ENCODE measurements at regions not wholly inside any gene's neighbourhood (a gene's known extent, or its start where the extent isn't known, plus 50 kb on each side); places are given as distances from the start of the nearest gene placed in this dataset.
"Not testable (repeated sequence)": the region's sequence is repeated elsewhere in the genome, so short reads cannot be mapped to it uniquely, and the experiment has no call there.

GRCh38 chr6:25160134-25160533 lies 119.0 kb upstream of the CARMIL1 start:
- not testable (repeated sequence) for DNase-seq (ENCODE audit: low read depth)

GRCh38 chr6:25165177-25165576 lies 114.0 kb upstream of the CARMIL1 start:
- DNase-seq (ENCODE audit: low read depth), result no peak

DNA sequence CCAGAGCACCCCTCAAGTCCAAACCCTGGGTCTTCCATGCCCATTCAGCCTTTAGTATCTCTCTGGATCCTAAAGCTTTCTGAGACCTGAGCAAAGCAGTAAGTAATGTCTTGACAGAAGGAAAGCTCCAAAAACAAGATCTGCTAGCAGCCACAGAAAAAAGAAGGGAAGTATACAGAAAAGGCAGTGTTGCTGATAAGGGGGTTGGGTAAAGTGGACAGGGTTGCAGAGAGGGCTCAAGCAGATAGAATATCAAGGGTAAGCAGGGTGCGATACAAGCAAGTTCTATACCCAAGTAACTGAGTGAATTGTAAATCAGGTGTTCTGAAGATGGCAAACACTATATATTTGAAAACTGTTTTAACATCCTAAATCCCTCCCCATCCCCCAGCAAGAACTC lies 113.4 kb upstream of the CARMIL1 start:
- no peak for DNase-seq (ENCODE audit: low read depth)

GRCh38 chr6:25166955-25167748 lies 112.0 kb upstream of the CARMIL1 start:
- no peak for DNase-seq (ENCODE audit: low read depth)

DNA sequence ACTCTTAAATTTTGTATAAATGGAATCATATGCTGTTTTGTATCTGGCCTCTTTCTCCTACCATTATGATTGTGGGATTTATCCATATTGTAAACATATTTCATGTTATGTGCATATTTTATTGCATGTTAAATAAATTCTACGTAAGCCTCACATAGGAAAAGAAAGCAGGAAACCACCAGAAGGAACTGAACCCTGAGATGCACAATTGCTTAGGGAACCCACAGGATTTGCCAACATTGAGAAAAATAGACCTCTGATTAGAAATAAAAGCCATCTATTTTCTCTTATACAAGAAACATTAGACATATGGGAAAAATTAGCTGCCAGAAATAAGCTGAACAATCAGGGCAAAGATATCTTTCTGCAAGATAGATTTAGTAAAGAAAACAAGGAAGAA lies 111.2 kb upstream of the CARMIL1 start:
- DNase-seq (ENCODE audit: low read depth), result no peak

GRCh38 chr6:25168637-25169036 lies 110.5 kb upstream of the CARMIL1 start:
- DNase-seq (ENCODE audit: low read depth), result no peak

DNA sequence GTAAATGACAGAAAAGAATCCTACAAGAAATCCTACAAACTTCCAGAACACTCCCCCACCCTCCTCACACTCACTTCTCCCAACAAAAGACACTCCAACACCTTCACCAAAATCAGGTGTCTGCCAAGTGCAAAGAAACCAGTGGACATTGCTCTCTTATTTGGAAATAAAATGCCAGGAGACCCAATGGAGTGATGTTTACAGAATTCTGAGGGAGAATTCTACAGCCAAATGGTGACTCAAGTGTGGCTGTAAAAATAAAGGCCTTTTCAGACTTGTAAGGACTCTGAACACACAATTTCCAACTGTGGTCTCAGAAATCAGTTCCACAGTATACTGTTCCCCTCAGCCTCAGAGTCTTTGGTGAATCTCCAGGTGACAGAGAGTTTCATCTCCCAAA lies 109.6 kb upstream of the CARMIL1 start:
- DNase-seq (ENCODE audit: low read depth), result no peak

DNA sequence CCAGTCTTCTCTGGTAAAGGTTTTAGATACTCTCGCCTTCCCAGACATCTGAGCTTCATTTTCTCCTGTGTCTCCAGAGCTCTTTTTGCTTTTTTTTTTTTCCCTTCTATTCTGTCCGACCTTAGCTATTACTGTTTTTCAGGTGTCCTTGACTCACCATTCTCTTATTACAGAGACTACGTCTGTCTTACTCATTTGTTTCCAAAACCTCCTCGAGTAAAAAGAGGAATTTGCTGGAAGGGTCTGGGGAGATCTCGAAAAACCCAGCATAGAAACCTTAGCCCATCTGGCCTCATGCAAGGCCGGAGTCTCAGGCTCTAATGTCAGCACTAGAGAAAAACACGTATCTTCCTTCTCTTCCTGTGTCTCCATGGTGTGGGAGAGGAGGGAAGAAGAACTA lies 109.2 kb upstream of the CARMIL1 start:
- DNase-seq (ENCODE audit: low read depth), result no peak

GRCh38 chr6:25170640-25171039 lies 108.5 kb upstream of the CARMIL1 start:
- no peak for DNase-seq (ENCODE audit: low read depth)

GRCh38 chr6:25171301-25171700 lies 107.9 kb upstream of the CARMIL1 start:
- no peak for DNase-seq (ENCODE audit: low read depth)

DNA sequence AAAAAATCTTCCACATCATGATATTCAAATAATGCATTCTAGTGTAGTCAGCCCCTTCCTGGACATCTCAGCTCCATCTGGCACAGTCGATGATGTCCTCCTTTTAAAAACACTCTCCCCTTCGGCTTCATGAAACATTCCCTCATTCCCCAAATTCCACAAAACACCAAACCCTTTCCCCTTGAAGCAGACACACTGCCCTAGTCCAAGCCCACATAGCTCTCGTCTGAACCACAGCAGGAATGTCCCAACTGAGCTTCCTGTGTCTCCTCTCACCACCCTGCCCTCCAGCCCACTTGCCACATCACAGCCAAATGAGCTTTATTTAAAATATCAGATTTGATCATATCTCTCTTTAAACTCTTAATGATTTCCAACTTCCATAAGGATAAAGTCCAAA lies 106.4 kb upstream of the CARMIL1 start:
- no peak for DNase-seq (ENCODE audit: low read depth)

GRCh38 chr6:25173246-25173645 lies 105.9 kb upstream of the CARMIL1 start:
- DNase-seq (ENCODE audit: low read depth), result no peak

GRCh38 chr6:25173951-25174474 lies 105.2 kb upstream of the CARMIL1 start:
- no peak for DNase-seq (ENCODE audit: low read depth)

DNA sequence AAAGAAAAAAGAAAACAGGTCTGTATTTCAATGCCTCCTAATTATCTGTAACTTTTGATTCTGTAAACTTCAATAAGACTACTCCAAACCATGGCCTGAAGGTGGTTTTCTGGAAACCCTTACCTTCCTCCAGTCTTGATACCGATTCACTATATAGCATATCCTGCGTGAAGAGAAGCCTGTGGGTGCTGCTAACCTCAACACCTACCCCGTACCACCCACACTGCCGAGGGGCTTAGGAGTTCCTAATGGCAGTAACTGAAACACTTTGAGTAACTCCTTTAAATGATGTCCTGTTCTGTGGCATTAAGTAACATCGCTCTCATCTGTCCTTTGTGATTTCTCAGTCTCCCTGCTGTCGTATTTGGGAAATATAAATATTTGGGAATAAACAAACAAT lies 104.5 kb upstream of the CARMIL1 start:
- no peak for DNase-seq (ENCODE audit: low read depth)

DNA sequence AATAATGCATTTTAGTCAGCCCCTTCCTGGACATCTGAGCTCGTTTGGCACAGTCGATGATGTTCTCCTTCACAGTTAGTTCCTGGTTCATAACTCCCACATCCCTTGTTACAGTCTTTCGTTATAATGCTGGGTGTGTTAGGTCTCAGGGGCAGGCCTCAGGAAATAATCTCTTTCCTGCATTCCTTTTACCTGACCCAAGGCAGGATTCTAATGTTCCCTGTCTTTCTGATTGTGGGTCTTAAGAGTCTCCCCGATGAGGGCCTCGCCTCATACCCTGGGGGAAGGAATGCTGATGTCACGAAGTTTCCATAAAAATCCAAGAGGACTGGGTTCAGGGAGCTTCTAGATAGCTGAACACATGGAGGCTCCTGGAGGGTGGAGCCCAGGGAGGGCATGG lies 104.0 kb upstream of the CARMIL1 start:
- DNase-seq (ENCODE audit: low read depth), result no peak

DNA sequence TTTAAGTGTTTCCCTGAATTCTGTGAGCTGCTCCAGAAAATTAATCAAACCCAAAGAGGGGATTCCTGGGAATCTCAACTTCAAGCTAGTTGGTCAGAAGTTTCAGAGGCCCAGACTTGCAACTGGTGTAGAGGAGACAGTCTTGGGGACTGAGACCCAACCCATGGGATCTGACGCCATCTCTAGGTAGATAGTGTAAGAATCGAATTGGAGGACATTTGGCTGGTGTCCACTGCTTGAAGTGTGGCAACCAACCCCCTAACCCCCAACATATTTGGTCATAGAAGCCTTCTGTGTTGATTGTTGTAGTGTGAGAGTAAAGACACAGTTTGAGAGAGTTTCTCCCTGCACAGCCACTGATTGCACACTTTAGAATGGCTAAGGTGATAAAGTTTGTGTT lies 103.5 kb upstream of the CARMIL1 start:
- no peak for DNase-seq (ENCODE audit: low read depth)

GRCh38 chr6:25176466-25176865 lies 102.7 kb upstream of the CARMIL1 start:
- DNase-seq (ENCODE audit: low read depth), result no peak

- DNase-seq (ENCODE audit: low read depth), result no peak
These were observed 101.6 kb upstream of the CARMIL1 start for GRCh38 chr6:25177500-25178028.

- no peak for DNase-seq (ENCODE audit: low read depth)
These were observed 100.7 kb upstream of the CARMIL1 start for GRCh38 chr6:25178336-25179035.

GRCh38 chr6:25179051-25179778 lies 100.0 kb upstream of the CARMIL1 start:
- no peak for DNase-seq (ENCODE audit: low read depth)

- no peak for DNase-seq (ENCODE audit: low read depth)
These were observed 98.4 kb upstream of the CARMIL1 start for GRCh38 chr6:25180630-25181349.

GRCh38 chr6:25181350-25181724 lies 97.8 kb upstream of the CARMIL1 start:
- DNase-seq (ENCODE audit: low read depth), result no peak
